ENCODE measurements at regions not wholly inside any gene's neighbourhood (a gene's known extent, or its start where the extent isn't known, plus 50 kb on each side); places are given as distances from the start of the nearest gene placed in this dataset.

DNA sequence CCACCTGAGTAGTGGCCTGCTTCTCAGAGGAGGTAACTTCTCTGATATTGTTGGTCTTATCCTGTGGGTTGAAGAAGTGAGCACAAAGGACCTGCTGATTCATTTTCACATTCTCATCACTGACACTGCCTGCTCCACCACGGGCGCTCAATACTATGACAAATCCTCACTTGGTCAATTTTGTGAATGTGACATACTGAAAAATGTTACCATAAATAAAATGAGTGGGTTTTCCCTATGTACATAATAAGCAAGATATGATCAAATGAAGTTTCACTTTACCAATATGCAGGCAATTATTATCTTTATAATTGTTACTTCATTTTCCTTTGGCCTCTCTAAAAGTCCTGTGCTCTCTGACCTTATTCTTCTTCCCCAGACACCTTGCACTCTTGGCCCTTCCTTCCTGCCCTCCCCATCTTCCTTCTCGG, 71.5 kb upstream of the RIPOR2 start (continued):
- TF ChIP-seq, protein P1, sequence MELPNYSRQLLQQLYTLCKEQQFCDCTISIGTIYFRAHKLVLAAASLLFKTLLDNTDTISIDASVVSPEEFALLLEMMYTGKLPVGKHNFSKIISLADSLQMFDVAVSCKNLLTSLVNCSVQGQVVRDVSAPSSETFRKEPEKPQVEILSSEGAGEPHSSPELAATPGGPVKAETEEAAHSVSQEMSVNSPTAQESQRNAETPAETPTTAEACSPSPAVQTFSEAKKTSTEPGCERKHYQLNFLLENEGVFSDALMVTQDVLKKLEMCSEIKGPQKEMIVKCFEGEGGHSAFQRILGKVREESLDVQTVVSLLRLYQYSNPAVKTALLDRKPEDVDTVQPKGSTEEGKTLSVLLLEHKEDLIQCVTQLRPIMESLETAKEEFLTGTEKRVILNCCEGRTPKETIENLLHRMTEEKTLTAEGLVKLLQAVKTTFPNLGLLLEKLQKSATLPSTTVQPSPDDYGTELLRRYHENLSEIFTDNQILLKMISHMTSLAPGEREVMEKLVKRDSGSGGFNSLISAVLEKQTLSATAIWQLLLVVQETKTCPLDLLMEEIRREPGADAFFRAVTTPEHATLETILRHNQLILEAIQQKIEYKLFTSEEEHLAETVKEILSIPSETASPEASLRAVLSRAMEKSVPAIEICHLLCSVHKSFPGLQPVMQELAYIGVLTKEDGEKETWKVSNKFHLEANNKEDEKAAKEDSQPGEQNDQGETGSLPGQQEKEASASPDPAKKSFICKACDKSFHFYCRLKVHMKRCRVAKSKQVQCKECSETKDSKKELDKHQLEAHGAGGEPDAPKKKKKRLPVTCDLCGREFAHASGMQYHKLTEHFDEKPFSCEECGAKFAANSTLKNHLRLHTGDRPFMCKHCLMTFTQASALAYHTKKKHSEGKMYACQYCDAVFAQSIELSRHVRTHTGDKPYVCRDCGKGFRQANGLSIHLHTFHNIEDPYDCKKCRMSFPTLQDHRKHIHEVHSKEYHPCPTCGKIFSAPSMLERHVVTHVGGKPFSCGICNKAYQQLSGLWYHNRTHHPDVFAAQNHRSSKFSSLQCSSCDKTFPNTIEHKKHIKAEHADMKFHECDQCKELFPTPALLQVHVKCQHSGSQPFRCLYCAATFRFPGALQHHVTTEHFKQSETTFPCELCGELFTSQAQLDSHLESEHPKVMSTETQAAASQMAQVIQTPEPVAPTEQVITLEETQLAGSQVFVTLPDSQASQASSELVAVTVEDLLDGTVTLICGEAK (IDR thresholded peaks at IDR 0.05; ENCODE audit: borderline replicate concordance): no peak
- no peak for TF ChIP-seq LARP7 (IDR thresholded peaks at IDR 0.05)
- TF ChIP-seq WRNIP1 (IDR thresholded peaks at IDR 0.05; ENCODE audit: borderline replicate concordance, low read depth, low read length): no peak
- TF ChIP-seq NR2C2 (IDR thresholded peaks at IDR 0.05; ENCODE audit: borderline replicate concordance, control insufficient read depth, insufficient read length, low read depth): no peak
- TF ChIP-seq RB1 (IDR thresholded peaks at IDR 0.05; ENCODE audit: borderline replicate concordance): no peak
- TF ChIP-seq, protein P2, sequence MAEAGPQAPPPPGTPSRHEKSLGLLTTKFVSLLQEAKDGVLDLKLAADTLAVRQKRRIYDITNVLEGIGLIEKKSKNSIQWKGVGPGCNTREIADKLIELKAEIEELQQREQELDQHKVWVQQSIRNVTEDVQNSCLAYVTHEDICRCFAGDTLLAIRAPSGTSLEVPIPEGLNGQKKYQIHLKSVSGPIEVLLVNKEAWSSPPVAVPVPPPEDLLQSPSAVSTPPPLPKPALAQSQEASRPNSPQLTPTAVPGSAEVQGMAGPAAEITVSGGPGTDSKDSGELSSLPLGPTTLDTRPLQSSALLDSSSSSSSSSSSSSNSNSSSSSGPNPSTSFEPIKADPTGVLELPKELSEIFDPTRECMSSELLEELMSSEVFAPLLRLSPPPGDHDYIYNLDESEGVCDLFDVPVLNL (IDR thresholded peaks at IDR 0.05; ENCODE audit: low read depth, low read length): no peak
- no peak for TF ChIP-seq BACH1 (IDR thresholded peaks at IDR 0.05; ENCODE audit: borderline replicate concordance)
- no peak for TF ChIP-seq SMAD5 (IDR thresholded peaks at IDR 0.05; ENCODE audit: low read depth)
- TF ChIP-seq HDAC2 (IDR thresholded peaks at IDR 0.05): no peak
- TF ChIP-seq ESRRA (IDR thresholded peaks at IDR 0.05; ENCODE audit: low read length): no peak
- TF ChIP-seq DPF2 (IDR thresholded peaks at IDR 0.05): peak; percentile 46
- TF ChIP-seq MEF2B (IDR thresholded peaks at IDR 0.05; ENCODE audit: partially characterized antibody, poor library complexity, severe bottlenecking): peak; percentile 94
- TF ChIP-seq, protein P3, sequence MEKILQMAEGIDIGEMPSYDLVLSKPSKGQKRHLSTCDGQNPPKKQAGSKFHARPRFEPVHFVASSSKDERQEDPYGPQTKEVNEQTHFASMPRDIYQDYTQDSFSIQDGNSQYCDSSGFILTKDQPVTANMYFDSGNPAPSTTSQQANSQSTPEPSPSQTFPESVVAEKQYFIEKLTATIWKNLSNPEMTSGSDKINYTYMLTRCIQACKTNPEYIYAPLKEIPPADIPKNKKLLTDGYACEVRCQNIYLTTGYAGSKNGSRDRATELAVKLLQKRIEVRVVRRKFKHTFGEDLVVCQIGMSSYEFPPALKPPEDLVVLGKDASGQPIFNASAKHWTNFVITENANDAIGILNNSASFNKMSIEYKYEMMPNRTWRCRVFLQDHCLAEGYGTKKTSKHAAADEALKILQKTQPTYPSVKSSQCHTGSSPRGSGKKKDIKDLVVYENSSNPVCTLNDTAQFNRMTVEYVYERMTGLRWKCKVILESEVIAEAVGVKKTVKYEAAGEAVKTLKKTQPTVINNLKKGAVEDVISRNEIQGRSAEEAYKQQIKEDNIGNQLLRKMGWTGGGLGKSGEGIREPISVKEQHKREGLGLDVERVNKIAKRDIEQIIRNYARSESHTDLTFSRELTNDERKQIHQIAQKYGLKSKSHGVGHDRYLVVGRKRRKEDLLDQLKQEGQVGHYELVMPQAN (conservative IDR thresholded peaks at IDR 0.05): no peak
- no peak for TF ChIP-seq HDGF (IDR thresholded peaks at IDR 0.05)
- no peak for TF ChIP-seq RFX5 (IDR thresholded peaks at IDR 0.05; ENCODE audit: low read depth, low read length)
- TF ChIP-seq MEF2A (IDR thresholded peaks at IDR 0.05; ENCODE audit: insufficient read depth, low read depth, low read length): peak; percentile 93
- TF ChIP-seq, protein P4, sequence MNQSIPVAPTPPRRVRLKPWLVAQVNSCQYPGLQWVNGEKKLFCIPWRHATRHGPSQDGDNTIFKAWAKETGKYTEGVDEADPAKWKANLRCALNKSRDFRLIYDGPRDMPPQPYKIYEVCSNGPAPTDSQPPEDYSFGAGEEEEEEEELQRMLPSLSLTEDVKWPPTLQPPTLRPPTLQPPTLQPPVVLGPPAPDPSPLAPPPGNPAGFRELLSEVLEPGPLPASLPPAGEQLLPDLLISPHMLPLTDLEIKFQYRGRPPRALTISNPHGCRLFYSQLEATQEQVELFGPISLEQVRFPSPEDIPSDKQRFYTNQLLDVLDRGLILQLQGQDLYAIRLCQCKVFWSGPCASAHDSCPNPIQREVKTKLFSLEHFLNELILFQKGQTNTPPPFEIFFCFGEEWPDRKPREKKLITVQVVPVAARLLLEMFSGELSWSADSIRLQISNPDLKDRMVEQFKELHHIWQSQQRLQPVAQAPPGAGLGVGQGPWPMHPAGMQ (IDR thresholded peaks at IDR 0.05; ENCODE audit: borderline replicate concordance): no peak
- TF ChIP-seq SIX5 (IDR thresholded peaks at IDR 0.05; ENCODE audit: low read depth, low read length, severe bottlenecking): no peak
- TF ChIP-seq KLF5 (IDR thresholded peaks at IDR 0.05; ENCODE audit: partially characterized antibody): no peak
- TF ChIP-seq, protein P5, sequence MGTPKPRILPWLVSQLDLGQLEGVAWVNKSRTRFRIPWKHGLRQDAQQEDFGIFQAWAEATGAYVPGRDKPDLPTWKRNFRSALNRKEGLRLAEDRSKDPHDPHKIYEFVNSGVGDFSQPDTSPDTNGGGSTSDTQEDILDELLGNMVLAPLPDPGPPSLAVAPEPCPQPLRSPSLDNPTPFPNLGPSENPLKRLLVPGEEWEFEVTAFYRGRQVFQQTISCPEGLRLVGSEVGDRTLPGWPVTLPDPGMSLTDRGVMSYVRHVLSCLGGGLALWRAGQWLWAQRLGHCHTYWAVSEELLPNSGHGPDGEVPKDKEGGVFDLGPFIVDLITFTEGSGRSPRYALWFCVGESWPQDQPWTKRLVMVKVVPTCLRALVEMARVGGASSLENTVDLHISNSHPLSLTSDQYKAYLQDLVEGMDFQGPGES (IDR thresholded peaks at IDR 0.05): no peak
- no peak for TF ChIP-seq ZSCAN29 (IDR thresholded peaks at IDR 0.05)
- TF ChIP-seq BHLHE40 (IDR thresholded peaks at IDR 0.05; ENCODE audit: borderline replicate concordance in 1 of 2, low read depth in 2 of 2, low read length in 1 of 2): peak; percentile 25 to 59; a peak in 2 of 4 replicates
- no peak for TF ChIP-seq ZNF384 (IDR thresholded peaks at IDR 0.05; ENCODE audit: borderline replicate concordance, low read depth, low read length)
- TF ChIP-seq TBL1XR1 (IDR thresholded peaks at IDR 0.05; ENCODE audit: low read depth, low read length): no peak

All from GM12878 (cell line).